Endothelial cell of umbilical vein (primary cell): ENCODE measurements at regions not wholly inside any gene's neighbourhood (a gene's known extent, or its start where the extent isn't known, plus 50 kb on each side); places are given as distances from the start of the nearest gene placed in this dataset.

ENCODE experiments used
- BruUV-seq: library from RNA; stranded (reverse); fragments of 400-500 nt; replicated peaks from 2 replicates; lab custom pipeline; 2021; lab: Mats Ljungman, UMichigan
- CTCF ChIA-PET: fragments of 300-600, 350-600 bp; sonication (Branson Sonifier 250); formaldehyde crosslinking; loops from one replicate; lab custom pipeline; 2021; ENCODE audit warnings: antibody characterized with exemption, inconsistent platforms; lab: Charles Lee
- POLR2A ChIA-PET: fragments of 300-600, 350-600 bp; sonication (Branson Sonifier 250); formaldehyde crosslinking; loops from one replicate; lab custom pipeline; 2021; ENCODE audit warnings: antibody characterized with exemption, inconsistent platforms; lab: Charles Lee
- DNase-seq: peaks from one replicate; pipeline ENCODE4 v3.0.0-alpha.2; 2011; ENCODE audit warnings: low read depth, low spot score
- FAIRE-seq: peaks from 2 replicates; lab custom pipeline; 2011; peaks lifted over from hg19 to GRCh38; lab: Jason Lieb, UNC
- H2AFZ ChIP-seq: 2 replicates; pipeline ENCODE4 v1.6.0; 2012; ENCODE audit warnings: low read depth, low read length, control low read depth, inconsistent platforms
- H3K27ac ChIP-seq: 2 replicates; pipeline ENCODE4 v1.5.1; 2011; ENCODE audit warnings: low read depth, mild to moderate bottlenecking, control low read depth, low read length, moderate library complexity; ENCODE audit not compliant: insufficient read depth
- H3K27me3 ChIP-seq, 2 experiments: 2 replicates each; pipeline versions ENCODE4 v1.6.0 to v1.6.1; 2011; ENCODE audit warnings: low read length in 2 of 2, mixed read lengths in 1 of 2; ENCODE audit not compliant: control insufficient read depth in 2 of 2, insufficient read depth in 2 of 2
- H3K36me3 ChIP-seq, 2 experiments: 2 replicates in 1 of 2; 3 replicates in 1 of 2; pipeline ENCODE4 v1.5.1; 2011; ENCODE audit warnings: low read length in 2 of 2, mild to moderate bottlenecking in 1 of 2, moderate library complexity in 1 of 2; ENCODE audit not compliant: control insufficient read depth in 2 of 2, insufficient read depth in 2 of 2; ENCODE audit errors: extremely low read depth in 1 of 2
- H3K4me1 ChIP-seq: 3 replicates; pipeline ENCODE4 v1.5.1; 2011; ENCODE audit warnings: mild to moderate bottlenecking, low read length; ENCODE audit not compliant: control insufficient read depth, insufficient read depth; ENCODE audit errors: extremely low read depth
- H3K4me2 ChIP-seq: 2 replicates; pipeline ENCODE4 v1.6.1; 2011; ENCODE audit warnings: low read length, control low read depth, mixed read lengths; ENCODE audit not compliant: insufficient read depth
- H3K4me3 ChIP-seq, 3 experiments: fragments of 200-600 bp in 1 of 3; sonication (generic), shearing (Covaris generic) in 1 of 3; replicated peaks in 1 of 3; 2 replicates each; pipeline ENCODE4 v1.5.1; 2011 to 2016; ENCODE audit warnings: control low read depth in 3 of 3, low read length in 3 of 3, mild to moderate bottlenecking in 2 of 3, inconsistent platforms in 1 of 3, low read depth in 1 of 3, moderate library complexity in 1 of 3; ENCODE audit not compliant: insufficient read depth in 1 of 3
- H3K79me2 ChIP-seq: 2 replicates; pipeline ENCODE4 v1.6.0; 2012; ENCODE audit warnings: low read length, inconsistent platforms; ENCODE audit not compliant: control insufficient read depth, insufficient read depth
- H3K9ac ChIP-seq: replicated peaks from 2 replicates; pipeline ENCODE3; 2011; ENCODE audit warnings: low read length, control low read depth; ENCODE audit not compliant: insufficient read depth; ENCODE audit errors: extremely low read depth
- H3K9me1 ChIP-seq: replicated peaks from 3 replicates; pipeline ENCODE4 v1.6.0; 2011; ENCODE audit warnings: mild to moderate bottlenecking, low read length; ENCODE audit not compliant: control insufficient read depth, insufficient read depth; ENCODE audit errors: extremely low read depth
- H3K9me3 ChIP-seq: replicated peaks from 2 replicates; pipeline ENCODE4 v1.5.1; 2012; ENCODE audit warnings: low read length, inconsistent platforms; ENCODE audit not compliant: control insufficient read depth, insufficient read depth
- H4K20me1 ChIP-seq: replicated peaks from 2 replicates; pipeline ENCODE3; 2011; ENCODE audit warnings: mild to moderate bottlenecking, low read length; ENCODE audit not compliant: control insufficient read depth, insufficient read depth; ENCODE audit errors: extremely low read depth
- CTCF ChIP-seq, 2 donors: IDR thresholded peaks; 1 replicate in 1 of 2; 2 replicates in 1 of 2; pipeline ENCODE4 v1.5.1; 2011; ENCODE audit warnings: low read length in 2 of 2, mild to moderate bottlenecking in 2 of 2, moderate library complexity in 2 of 2, control low read depth in 1 of 2, inconsistent platforms in 1 of 2, low read depth in 1 of 2; ENCODE audit not compliant: insufficient read depth in 1 of 2; ENCODE audit errors: extremely low read depth in 1 of 2
- EZH2 ChIP-seq: IDR thresholded peaks from 2 replicates; pipeline ENCODE4 v1.6.1; 2012; ENCODE audit warnings: borderline replicate concordance, low read depth, mild to moderate bottlenecking, moderate library complexity, low read length, inconsistent platforms; ENCODE audit not compliant: severe bottlenecking
- FOS ChIP-seq: IDR thresholded peaks from 2 replicates; pipeline ENCODE4 v1.6.1; 2011; ENCODE audit warnings: mild to moderate bottlenecking, low read length, moderate library complexity, borderline replicate concordance; ENCODE audit not compliant: insufficient read depth
- GATA2 ChIP-seq: IDR thresholded peaks from 2 replicates; pipeline ENCODE4 v1.7.0; 2011; ENCODE audit warnings: low read depth, mild to moderate bottlenecking, moderate library complexity, mixed read lengths, low read length; ENCODE audit not compliant: insufficient read length, insufficient read depth
- JUN ChIP-seq: IDR thresholded peaks from 2 replicates; pipeline ENCODE4 v1.6.1; 2011; ENCODE audit warnings: borderline replicate concordance, low read depth; ENCODE audit not compliant: insufficient read length, insufficient read depth
- MAX ChIP-seq: IDR thresholded peaks from 2 replicates; pipeline ENCODE4 v1.6.1; 2011; ENCODE audit not compliant: insufficient read depth, insufficient read length
- MYC ChIP-seq: IDR thresholded peaks from one replicate; pipeline ENCODE4 v1.6.1; 2011; ENCODE audit warnings: mild to moderate bottlenecking, low read depth, low read length
- POLR2A ChIP-seq: IDR thresholded peaks from 2 replicates; pipeline ENCODE4 v1.6.1; 2012; ENCODE audit warnings: low read depth, mild to moderate bottlenecking, control low read depth, low read length
- POLR2AphosphoS5 ChIP-seq: IDR thresholded peaks from 2 replicates; pipeline ENCODE4 v1.6.1; 2012; ENCODE audit warnings: low read depth, mild to moderate bottlenecking, control low read depth, low read length, moderate library complexity; ENCODE audit not compliant: insufficient read depth
- dilution Hi-C: fragments of 300-500 bp; cut with MboI; formaldehyde crosslinking; loops from one replicate; pipeline ENCODE4 v1.15.0; 2019; ENCODE audit warnings: low sequenced_read_pairs; ENCODE audit not compliant: extremely low pct_ligation_motif_present
- intact Hi-C: fragments of 100-400 bp; cut with micrococcal nuclease; formaldehyde crosslinking; loops from one replicate; pipeline ENCODE4 v1.10.0; 2022

GRCh38 chr13:84760956-84761355, 878.7 kb upstream of the SLITRK1 start:
- TF ChIP-seq JUN (no peak), GATA2 (no peak), POLR2A (no peak), MAX (no peak), POLR2AphosphoS5 (no peak), FOS (no peak), EZH2 (no peak), MYC (no peak), CTCF (IDR thresholded peaks at IDR 0.05; ENCODE audit: extremely low read depth in 1 of 2, insufficient read depth in 1 of 2, low read depth in 1 of 2, low read length in 2 of 2) (no peak)
- H3K4me2 ChIP-seq: no peak overlapping the region
- H3K27me3 ChIP-seq: no peaks in the 10 kb centered on the region
- no peaks in the 10 kb centered on the region for H4K20me1 ChIP-seq
- H3K4me3 ChIP-seq: no peak overlapping the region
- H3K79me2 ChIP-seq: no peaks in the 10 kb centered on the region
- BruUV-seq: no TSS peak
- intact Hi-C loops (no loop called here), dilution Hi-C loops (no loop called here)
- CTCF ChIA-PET: no interaction called here
- H3K27ac ChIP-seq: no peak overlapping the region
- H3K9ac ChIP-seq: no peak overlapping the region
- H3K36me3 ChIP-seq: no peaks in the 10 kb centered on the region
- POLR2A ChIA-PET: no interaction called here
- H3K4me1 ChIP-seq: no peaks in the 10 kb centered on the region
- DNase-seq: no peak
- H3K9me1 ChIP-seq: no peaks in the 10 kb centered on the region
- peaks cover 2% of the 10 kb centered on the region for H3K9me3 ChIP-seq
- FAIRE-seq: no peak
- H2AFZ ChIP-seq: no peak overlapping the region
